ENCODE measurements at regions not wholly inside any gene's neighbourhood (a gene's known extent, or its start where the extent isn't known, plus 50 kb on each side); places are given as distances from the start of the nearest gene placed in this dataset.

DNA sequence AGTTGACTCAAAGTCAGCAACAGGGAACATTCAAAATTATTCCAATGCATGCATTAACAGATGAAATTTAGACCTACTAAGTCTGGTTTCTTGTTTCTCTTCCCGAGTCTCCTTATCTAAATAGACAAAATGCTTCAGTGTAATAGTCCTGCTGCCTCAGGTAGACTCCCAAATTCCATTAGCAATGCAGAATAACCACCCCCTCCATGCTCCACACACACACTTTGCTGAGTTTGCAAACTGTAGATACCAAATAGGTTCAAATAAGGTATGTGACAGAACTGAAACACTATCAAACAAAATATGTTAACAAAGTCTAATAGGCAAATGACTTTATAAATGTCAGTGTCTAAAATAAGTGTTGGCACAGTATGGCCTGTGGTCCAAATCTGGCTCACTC is 451.1 kb upstream of the SOX5 start:
- TF ChIP-seq, protein P1, sequence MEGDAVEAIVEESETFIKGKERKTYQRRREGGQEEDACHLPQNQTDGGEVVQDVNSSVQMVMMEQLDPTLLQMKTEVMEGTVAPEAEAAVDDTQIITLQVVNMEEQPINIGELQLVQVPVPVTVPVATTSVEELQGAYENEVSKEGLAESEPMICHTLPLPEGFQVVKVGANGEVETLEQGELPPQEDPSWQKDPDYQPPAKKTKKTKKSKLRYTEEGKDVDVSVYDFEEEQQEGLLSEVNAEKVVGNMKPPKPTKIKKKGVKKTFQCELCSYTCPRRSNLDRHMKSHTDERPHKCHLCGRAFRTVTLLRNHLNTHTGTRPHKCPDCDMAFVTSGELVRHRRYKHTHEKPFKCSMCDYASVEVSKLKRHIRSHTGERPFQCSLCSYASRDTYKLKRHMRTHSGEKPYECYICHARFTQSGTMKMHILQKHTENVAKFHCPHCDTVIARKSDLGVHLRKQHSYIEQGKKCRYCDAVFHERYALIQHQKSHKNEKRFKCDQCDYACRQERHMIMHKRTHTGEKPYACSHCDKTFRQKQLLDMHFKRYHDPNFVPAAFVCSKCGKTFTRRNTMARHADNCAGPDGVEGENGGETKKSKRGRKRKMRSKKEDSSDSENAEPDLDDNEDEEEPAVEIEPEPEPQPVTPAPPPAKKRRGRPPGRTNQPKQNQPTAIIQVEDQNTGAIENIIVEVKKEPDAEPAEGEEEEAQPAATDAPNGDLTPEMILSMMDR (IDR thresholded peaks at IDR 0.05): no peak
- no peak for TF ChIP-seq EZH2phosphoT487 (IDR thresholded peaks at IDR 0.05)

Measured in neural progenitor cell (in vitro differentiated cells).